Hematopoietic multipotent progenitor cell treated with erythropoietin and hydrocortisone succinate and interleukin-3 and kit ligand, for 15 days (in vitro differentiated cells): ENCODE measurements at regions not wholly inside any gene's neighbourhood (a gene's known extent, or its start where the extent isn't known, plus 50 kb on each side); places are given as distances from the start of the nearest gene placed in this dataset.
"Not testable (repeated sequence)": the region's sequence is repeated elsewhere in the genome, so short reads cannot be mapped to it uniquely, and the experiment has no call there.

Experiments used
- DNase-seq: peaks from one replicate; pipeline ENCODE4 v3.0.0-alpha.2; 2015; ENCODE audit warnings: low spot score

DNA sequence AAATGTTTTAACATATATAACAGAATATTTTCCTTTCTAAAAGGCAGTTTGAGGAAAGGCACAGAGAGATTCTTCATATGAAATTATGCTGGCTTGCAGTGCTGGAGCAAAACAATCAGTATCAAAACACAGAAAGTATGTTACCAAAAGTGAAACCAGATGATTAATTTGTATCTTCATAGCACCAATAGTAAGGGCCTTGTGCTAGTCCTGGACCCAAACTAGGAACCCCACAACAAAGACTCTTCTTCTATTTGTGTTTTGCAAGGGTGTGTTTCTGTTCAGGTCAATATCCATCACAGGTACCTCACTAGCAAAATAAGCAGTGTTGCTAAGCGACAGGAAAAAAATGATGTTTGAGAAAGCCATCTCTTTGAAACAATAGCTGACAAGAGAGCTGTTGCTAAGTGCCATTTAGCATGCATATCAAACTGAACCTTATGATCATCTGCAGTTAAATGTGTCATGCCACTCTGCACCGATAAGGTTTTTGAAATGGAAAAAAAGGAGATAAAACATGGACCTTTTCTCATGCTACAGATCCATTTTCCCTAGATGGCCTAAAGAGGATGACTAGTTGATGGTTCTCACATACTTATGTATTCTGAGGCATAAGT lies 196.2 kb upstream of the ALG10 start:
- DNase-seq = no peak

DNA sequence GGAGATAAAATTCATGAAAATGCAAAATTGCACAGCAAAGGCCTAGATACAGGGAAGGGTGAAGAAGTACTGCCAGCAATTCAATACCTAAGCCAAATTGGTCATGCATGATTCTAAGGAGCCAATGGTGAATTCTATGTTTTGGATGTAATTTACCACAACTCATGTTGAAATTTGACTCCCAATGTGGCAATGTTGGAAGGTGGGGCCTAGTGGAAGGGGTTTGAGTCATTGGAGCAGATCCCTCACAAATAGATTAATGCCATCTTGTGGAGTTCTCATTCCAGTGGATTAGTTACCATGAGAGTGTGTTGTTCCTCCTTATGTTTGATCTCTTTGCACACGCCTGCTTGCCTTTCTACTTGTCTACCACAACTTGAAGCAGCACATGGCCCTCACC lies 194.0 kb upstream of the ALG10 start:
- DNase-seq = no peak

DNA sequence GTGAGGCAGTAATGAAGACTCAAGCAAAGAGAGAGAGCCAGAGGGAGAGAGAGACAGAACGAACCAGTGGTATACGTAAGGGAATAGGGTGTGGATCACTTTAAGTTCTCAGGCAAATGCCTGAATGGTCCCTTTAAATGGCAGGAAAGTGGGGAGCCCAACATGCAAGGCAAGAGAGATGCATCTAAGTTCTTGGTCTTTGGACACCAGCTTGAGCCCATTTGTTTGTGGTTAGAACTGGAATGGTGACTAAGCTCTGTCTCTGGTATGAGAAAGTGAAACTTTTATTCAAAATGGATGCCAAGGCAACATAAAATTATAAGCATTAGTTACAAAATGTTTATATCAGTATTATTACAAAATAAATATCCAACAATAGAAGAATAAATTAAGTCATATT lies 192.2 kb upstream of the ALG10 start:
- no peak for DNase-seq

DNA sequence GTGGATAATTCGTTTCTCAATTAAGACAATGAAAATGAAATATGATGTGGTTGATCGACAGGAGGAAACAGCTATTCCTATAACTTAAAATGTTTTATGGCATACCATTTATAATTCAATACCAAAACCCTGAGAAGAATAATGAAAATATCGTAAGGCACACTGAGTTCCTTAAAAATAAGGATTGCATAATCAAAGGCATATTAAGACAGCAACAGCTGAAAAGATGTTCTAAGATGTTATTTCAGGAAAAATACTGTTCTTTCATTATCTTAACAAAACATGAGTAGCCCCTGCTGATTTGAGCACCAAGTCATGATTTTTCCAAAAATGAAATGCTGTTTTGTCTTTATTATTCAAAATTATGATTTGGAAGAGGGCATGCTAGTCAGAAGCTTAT lies 189.4 kb upstream of the ALG10 start:
- DNase-seq = no peak

GRCh38 chr12:33834672-33835071 lies 187.6 kb upstream of the ALG10 start:
- no peak for DNase-seq

GRCh38 chr12:33876618-33877017 lies 145.7 kb upstream of the ALG10 start:
- no peak for DNase-seq

DNA sequence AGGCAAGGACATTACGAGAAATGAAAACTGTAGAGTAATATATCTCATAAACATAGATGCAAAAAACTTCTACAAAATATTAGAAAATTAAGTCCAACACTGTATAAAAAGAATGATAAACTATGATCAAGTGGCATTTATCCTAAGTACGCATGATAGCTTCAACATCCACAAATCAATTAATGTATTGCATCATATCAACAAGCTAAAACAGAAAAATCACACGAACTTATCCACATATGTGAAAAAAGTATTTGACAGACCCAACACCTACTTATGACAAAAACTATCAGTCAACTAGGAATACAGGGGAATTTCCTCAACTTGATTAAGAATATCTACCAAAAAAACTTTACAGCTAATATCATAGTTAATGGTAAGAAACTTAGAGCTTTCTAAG lies 129.9 kb upstream of the ALG10 start:
- no peak for DNase-seq

GRCh38 chr12:33920460-33920859 lies 101.8 kb upstream of the ALG10 start:
- DNase-seq = not testable (repeated sequence)

GRCh38 chr12:33926095-33926494 lies 96.2 kb upstream of the ALG10 start:
- DNase-seq = no peak

- DNase-seq = not testable (repeated sequence)
These were observed 84.6 kb upstream of the ALG10 start for GRCh38 chr12:33937669-33938068.

DNA sequence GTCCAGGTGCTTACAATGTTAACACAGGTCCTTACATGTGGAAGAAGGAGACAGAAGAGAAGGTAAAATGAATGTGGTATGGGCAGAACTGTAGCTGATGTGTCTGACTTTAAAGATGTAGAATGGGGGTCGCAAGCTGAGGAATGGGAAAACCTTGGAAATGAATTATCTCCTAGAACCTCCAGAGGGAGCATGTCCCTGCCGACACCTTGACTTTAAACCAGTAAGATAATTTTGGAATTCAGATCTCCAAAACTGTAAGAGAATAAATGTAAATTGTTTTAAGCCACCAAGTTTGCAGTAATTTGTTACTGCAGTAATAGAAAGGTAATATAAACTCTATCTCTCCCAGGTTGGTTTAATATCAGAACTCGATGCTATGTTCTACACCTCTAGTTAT lies 80.1 kb upstream of the ALG10 start:
- no peak for DNase-seq

- DNase-seq = no peak
These were observed 77.4 kb upstream of the ALG10 start for GRCh38 chr12:33944703-33945437.

DNA sequence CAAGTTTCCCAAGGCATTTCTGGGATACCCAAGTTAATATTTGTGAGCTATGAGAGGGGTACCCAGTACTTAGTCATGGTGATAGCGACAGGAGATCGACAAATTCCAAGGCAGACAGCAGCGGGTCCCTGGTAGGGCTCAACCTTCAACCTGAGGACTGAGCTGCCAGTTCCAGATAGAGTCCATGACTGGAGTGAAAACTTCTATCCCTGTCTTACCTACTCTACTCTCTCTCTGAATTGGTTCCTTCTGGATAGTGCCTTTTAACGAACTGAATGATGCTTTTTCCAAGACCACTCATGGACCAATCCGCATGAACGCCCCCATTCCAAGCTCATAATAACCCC lies 76.9 kb upstream of the ALG10 start:
- no peak for DNase-seq

- DNase-seq = not testable (repeated sequence)
These were observed 56.1 kb upstream of the ALG10 start for GRCh38 chr12:33966219-33966618.

GRCh38 chr12:33967760-33968159 lies 54.5 kb upstream of the ALG10 start:
- DNase-seq = no peak
